ENCODE measurements at regions not wholly inside any gene's neighbourhood (a gene's known extent, or its start where the extent isn't known, plus 50 kb on each side); places are given as distances from the start of the nearest gene placed in this dataset.

DNA sequence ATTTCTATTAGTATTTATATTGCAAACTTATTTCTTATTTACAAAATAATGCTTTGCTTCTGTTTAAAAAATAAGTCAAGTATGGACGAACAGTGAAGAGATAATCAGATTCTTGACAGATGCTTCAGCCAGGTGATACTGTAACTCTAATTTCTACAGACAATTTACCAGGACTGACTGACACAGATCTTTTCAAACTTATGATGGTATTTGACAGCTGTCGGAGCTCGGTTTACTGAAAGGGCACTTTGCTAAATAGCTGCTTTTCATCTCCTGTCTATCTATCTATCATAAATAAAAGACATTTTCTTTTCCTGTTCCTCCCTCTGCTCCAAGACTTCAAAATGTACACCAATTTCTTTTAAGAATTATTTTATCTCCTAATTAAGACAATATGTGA lies 422.5 kb upstream of the SLC8A1 start:
- POLR2A ChIA-PET = no interaction called here
- H3K4me1 Mint-ChIP-seq = no peaks in the 10 kb centered on the region
- no peaks in the 10 kb centered on the region for H3K27me3 Mint-ChIP-seq
- H3K36me3 Mint-ChIP-seq (ENCODE audit: low read depth) = no peaks in the 10 kb centered on the region
- H3K27ac Mint-ChIP-seq = no peak overlapping the region
- no peak for DNase-seq
- H3K4me3 Mint-ChIP-seq = no peak overlapping the region
- CTCF ChIA-PET = no interaction called here
- H3K9me3 Mint-ChIP-seq = no peaks in the 10 kb centered on the region

GRCh38 chr2:40877734-40878288 lies 425.9 kb upstream of the SLC8A1 start:
- Mint-ChIP-seq H3K4me3 (no peak overlapping the region), H3K4me1 (no peaks in the 10 kb centered on the region), H3K36me3 (ENCODE audit: low read depth) (no peaks in the 10 kb centered on the region), H3K27ac (no peak overlapping the region), H3K9me3 (no peaks in the 10 kb centered on the region), H3K27me3 (no peaks in the 10 kb centered on the region)
- CTCF ChIA-PET = no interaction called here
- POLR2A ChIA-PET = no interaction called here
- DNase-seq = no peak

GRCh38 chr2:40879305-40879704 lies 427.4 kb upstream of the SLC8A1 start:
- Mint-ChIP-seq H3K9me3 (no peaks in the 10 kb centered on the region), H3K27me3 (no peaks in the 10 kb centered on the region), H3K4me3 (no peak overlapping the region), H3K36me3 (ENCODE audit: low read depth) (no peaks in the 10 kb centered on the region), H3K4me1 (no peaks in the 10 kb centered on the region), H3K27ac (no peak overlapping the region)
- CTCF ChIA-PET = no interaction called here
- POLR2A ChIA-PET = no interaction called here
- no peak for DNase-seq

DNA sequence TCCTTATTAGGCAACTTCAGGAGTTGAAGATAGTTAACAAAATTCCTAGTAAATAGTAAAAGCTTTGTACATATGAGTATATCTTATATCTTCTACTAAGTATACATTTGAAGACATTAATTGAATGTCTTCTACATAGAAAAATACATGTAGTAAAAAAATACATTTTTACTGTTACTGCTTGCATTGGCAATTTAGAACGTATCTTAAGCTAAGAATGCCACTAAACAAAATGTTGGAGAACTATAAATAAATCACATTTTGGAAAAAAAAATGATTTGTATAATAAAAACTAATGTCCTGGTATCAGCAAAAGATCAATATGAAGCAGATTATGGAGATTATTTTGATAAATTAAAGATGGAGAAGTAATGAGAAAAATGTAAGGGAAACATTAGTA lies 434.2 kb upstream of the SLC8A1 start:
- CTCF ChIA-PET = no interaction called here
- H3K4me3 Mint-ChIP-seq = no peak overlapping the region
- H3K36me3 Mint-ChIP-seq (ENCODE audit: low read depth) = no peaks in the 10 kb centered on the region
- no peaks in the 10 kb centered on the region for H3K9me3 Mint-ChIP-seq
- POLR2A ChIA-PET = no interaction called here
- no peak for DNase-seq
- no peaks in the 10 kb centered on the region for H3K4me1 Mint-ChIP-seq
- no peaks in the 10 kb centered on the region for H3K27me3 Mint-ChIP-seq
- no peak overlapping the region for H3K27ac Mint-ChIP-seq

GRCh38 chr2:40886655-40887054 lies 434.8 kb upstream of the SLC8A1 start:
- H3K4me1 Mint-ChIP-seq = no peaks in the 10 kb centered on the region
- no peaks in the 10 kb centered on the region for H3K9me3 Mint-ChIP-seq
- ChIA-PET CTCF (interaction anchor here (0.6 kb wide), 1 partner anchor 562 kb away, joined by 8 read pairs; no protein-coding TSS in a partner anchor), POLR2A (interaction anchor here (0.6 kb wide), 1 partner anchor 198 kb away, joined by 4 read pairs; no protein-coding TSS in a partner anchor)
- no peaks in the 10 kb centered on the region for H3K27me3 Mint-ChIP-seq
- no peak for DNase-seq
- H3K36me3 Mint-ChIP-seq (ENCODE audit: low read depth) = no peaks in the 10 kb centered on the region
- no peak overlapping the region for H3K27ac Mint-ChIP-seq
- no peak overlapping the region for H3K4me3 Mint-ChIP-seq

DNA sequence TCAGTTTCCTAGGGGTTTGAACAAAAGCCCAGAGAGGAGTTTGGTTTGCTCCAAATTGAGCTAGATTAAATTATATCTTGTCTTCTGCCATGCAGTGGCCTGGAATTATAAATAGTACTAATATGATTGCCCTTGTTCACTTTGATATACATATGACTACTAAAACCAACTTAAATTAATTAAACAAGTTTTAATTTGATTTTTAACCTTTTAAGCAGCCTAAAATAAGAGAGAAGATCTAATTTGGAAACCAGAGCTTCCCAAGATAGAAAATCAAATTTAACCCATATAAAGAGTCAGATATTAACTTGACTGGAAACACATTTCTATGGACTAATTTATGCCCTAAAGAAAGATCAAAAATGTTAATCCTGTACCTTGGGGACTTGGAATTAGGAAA lies 444.5 kb upstream of the SLC8A1 start:
- Mint-ChIP-seq H3K4me1 (no peaks in the 10 kb centered on the region), H3K27me3 (no peaks in the 10 kb centered on the region), H3K27ac (no peak overlapping the region), H3K4me3 (no peak overlapping the region), H3K36me3 (ENCODE audit: low read depth) (no peaks in the 10 kb centered on the region), H3K9me3 (no peaks in the 10 kb centered on the region)
- ChIA-PET CTCF (no interaction called here), POLR2A (no interaction called here)
- DNase-seq = no peak

- CTCF ChIA-PET = no interaction called here
Measured at GRCh38 chr2:40914666-40915065, 462.8 kb upstream of the SLC8A1 start.

GRCh38 chr2:40915651-40916050 lies 463.8 kb upstream of the SLC8A1 start:
- Mint-ChIP-seq H3K27me3 (no peaks in the 10 kb centered on the region), H3K4me3 (no peak overlapping the region), H3K27ac (no peak overlapping the region), H3K4me1 (no peaks in the 10 kb centered on the region), H3K36me3 (ENCODE audit: low read depth) (no peaks in the 10 kb centered on the region), H3K9me3 (no peaks in the 10 kb centered on the region)
- ChIA-PET CTCF (no interaction called here), POLR2A (no interaction called here)
- no peak for DNase-seq

More at GRCh38 chr2:40914666-40915065, 462.8 kb upstream of the SLC8A1 start:
- no peak for DNase-seq
- Mint-ChIP-seq H3K36me3 (ENCODE audit: low read depth) (no peaks in the 10 kb centered on the region), H3K4me1 (no peaks in the 10 kb centered on the region), H3K27ac (no peak overlapping the region), H3K4me3 (no peak overlapping the region), H3K27me3 (no peaks in the 10 kb centered on the region), H3K9me3 (no peaks in the 10 kb centered on the region)
- POLR2A ChIA-PET = no interaction called here

DNA sequence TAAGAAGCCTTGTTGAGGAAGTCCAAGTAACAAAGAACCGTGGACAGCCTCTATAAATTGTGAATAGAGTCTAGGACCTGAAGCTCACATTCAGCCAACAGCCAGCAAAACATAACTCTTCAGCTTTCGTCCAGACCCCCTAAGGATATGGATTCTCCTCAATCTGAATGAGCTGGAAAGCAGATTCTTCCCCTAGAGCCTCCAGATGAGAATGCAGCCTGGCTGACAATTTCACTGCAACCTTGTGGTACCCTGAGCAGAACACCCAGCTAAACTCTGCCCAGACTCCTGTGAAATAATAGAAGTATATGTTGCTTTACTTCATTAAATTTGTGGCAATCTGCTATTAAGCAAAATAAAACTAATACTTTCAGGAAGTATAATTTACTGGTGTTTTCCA lies 483.5 kb upstream of the SLC8A1 start:
- no peaks in the 10 kb centered on the region for H3K4me1 Mint-ChIP-seq
- H3K27ac Mint-ChIP-seq = no peak overlapping the region
- ChIA-PET POLR2A (no interaction called here), CTCF (no interaction called here)
- no peak for DNase-seq
- peaks cover 3% of the 10 kb centered on the region for H3K9me3 Mint-ChIP-seq
- no peak overlapping the region for H3K4me3 Mint-ChIP-seq
- no peaks in the 10 kb centered on the region for H3K36me3 Mint-ChIP-seq (ENCODE audit: low read depth)
- H3K27me3 Mint-ChIP-seq = no peaks in the 10 kb centered on the region

- Mint-ChIP-seq H3K27ac (no peak overlapping the region), H3K36me3 (ENCODE audit: low read depth) (no peaks in the 10 kb centered on the region), H3K4me1 (no peaks in the 10 kb centered on the region), H3K9me3 (peaks cover 3% of the 10 kb centered on the region), H3K4me3 (no peak overlapping the region), H3K27me3 (no peaks in the 10 kb centered on the region)
- DNase-seq = no peak
- POLR2A ChIA-PET = no interaction called here
- CTCF ChIA-PET = no interaction called here
Measured at GRCh38 chr2:40937284-40937683, 485.4 kb upstream of the SLC8A1 start.

DNA sequence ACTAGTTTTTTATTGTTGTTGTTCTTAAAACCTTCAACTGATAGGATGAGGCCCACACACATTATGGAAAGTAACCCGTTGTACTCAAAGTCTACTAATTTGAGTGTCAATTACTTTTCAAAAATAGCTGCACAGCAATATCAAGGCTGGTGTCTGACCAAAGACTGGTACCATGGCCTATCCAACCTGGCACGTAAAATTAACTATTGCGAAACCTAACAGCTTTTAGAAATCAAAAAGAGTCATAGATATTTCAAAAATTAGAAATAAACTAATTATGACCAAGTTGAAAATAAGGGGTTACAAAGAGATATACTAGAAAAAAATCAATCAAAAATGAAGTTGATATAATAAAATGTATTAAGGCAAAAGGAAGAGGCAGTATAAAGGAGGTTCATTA lies 501.5 kb upstream of the SLC8A1 start:
- Mint-ChIP-seq H3K4me3 (no peak overlapping the region), H3K27ac (no peak overlapping the region), H3K36me3 (ENCODE audit: low read depth) (no peaks in the 10 kb centered on the region), H3K27me3 (no peaks in the 10 kb centered on the region), H3K4me1 (no peaks in the 10 kb centered on the region), H3K9me3 (no peaks in the 10 kb centered on the region)
- DNase-seq = no peak
- CTCF ChIA-PET = no interaction called here
- POLR2A ChIA-PET = no interaction called here

GRCh38 chr2:40955042-40955441 lies 503.2 kb upstream of the SLC8A1 start:
- ChIA-PET CTCF (no interaction called here), POLR2A (no interaction called here)
- H3K4me1 Mint-ChIP-seq = no peaks in the 10 kb centered on the region
- DNase-seq = no peak
- no peaks in the 10 kb centered on the region for H3K36me3 Mint-ChIP-seq (ENCODE audit: low read depth)
- H3K4me3 Mint-ChIP-seq = no peak overlapping the region
- H3K27ac Mint-ChIP-seq = no peak overlapping the region
- no peaks in the 10 kb centered on the region for H3K9me3 Mint-ChIP-seq
- no peaks in the 10 kb centered on the region for H3K27me3 Mint-ChIP-seq

DNA sequence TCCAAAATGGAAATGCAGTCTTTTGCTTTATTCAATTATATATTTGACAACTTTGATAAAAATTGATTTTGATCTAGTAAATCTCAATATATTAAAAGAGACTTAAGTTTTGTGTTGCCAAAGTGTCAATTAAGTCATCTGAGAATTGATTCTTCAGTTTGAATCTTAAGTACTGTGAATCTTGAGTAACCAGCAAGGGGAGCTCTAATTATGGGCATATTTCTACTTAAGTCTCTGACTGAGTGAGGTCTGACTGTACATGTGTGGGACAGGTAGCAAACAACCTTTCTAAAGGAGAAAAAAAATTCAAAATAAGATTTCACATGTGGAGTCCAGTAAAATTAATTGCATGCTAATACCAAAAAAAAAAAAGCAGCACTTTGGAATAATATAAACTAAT lies 503.7 kb upstream of the SLC8A1 start:
- no peak for DNase-seq
- CTCF ChIA-PET = no interaction called here
- no peak overlapping the region for H3K4me3 Mint-ChIP-seq
- no peak overlapping the region for H3K27ac Mint-ChIP-seq
- no peaks in the 10 kb centered on the region for H3K27me3 Mint-ChIP-seq
- H3K9me3 Mint-ChIP-seq = no peaks in the 10 kb centered on the region
- POLR2A ChIA-PET = no interaction called here
- H3K4me1 Mint-ChIP-seq = no peaks in the 10 kb centered on the region
- H3K36me3 Mint-ChIP-seq (ENCODE audit: low read depth) = no peaks in the 10 kb centered on the region

GRCh38 chr2:40957508-40957907 lies 505.6 kb upstream of the SLC8A1 start:
- Mint-ChIP-seq H3K27ac (no peak overlapping the region), H3K4me1 (no peaks in the 10 kb centered on the region), H3K9me3 (no peaks in the 10 kb centered on the region), H3K27me3 (no peaks in the 10 kb centered on the region), H3K36me3 (ENCODE audit: low read depth) (no peaks in the 10 kb centered on the region), H3K4me3 (no peak overlapping the region)
- POLR2A ChIA-PET = no interaction called here
- CTCF ChIA-PET = no interaction called here
- no peak for DNase-seq

GRCh38 chr2:40962026-40962425 lies 510.1 kb upstream of the SLC8A1 start:
- Mint-ChIP-seq H3K27ac (no peak overlapping the region), H3K4me1 (no peaks in the 10 kb centered on the region), H3K9me3 (no peaks in the 10 kb centered on the region), H3K4me3 (no peak overlapping the region), H3K27me3 (no peaks in the 10 kb centered on the region), H3K36me3 (ENCODE audit: low read depth) (no peaks in the 10 kb centered on the region)
- POLR2A ChIA-PET = no interaction called here
- CTCF ChIA-PET = no interaction called here
- no peak for DNase-seq
